HEK293 (cell line): ENCODE measurements at regions not wholly inside any gene's neighbourhood (a gene's known extent, or its start where the extent isn't known, plus 50 kb on each side); places are given as distances from the start of the nearest gene placed in this dataset.
"Not testable (repeated sequence)": the region's sequence is repeated elsewhere in the genome, so short reads cannot be mapped to it uniquely, and the experiment has no call there.

ENCODE experiments used
- CTCF ChIP-seq: fragments of 450-650 bp; formaldehyde crosslinking; IDR thresholded peaks from 2 replicates; pipeline ENCODE4 v1.5.1; 2016; ENCODE audit warnings: missing biosample characterization, missing genetic modification characterization
- MZF1 ChIP-seq: fragments of 450-650 bp; formaldehyde crosslinking; IDR thresholded peaks from 2 replicates; pipeline ENCODE4 v1.5.1; 2017; ENCODE audit warnings: missing biosample characterization, missing genetic modification characterization, borderline replicate concordance
- ZNF10 ChIP-seq: fragments of 450-650 bp; formaldehyde crosslinking; IDR thresholded peaks from 2 replicates; pipeline ENCODE4 v1.5.1; 2017; ENCODE audit warnings: missing biosample characterization, missing genetic modification characterization
- ZNF549 ChIP-seq: fragments of 450-650 bp; IDR thresholded peaks from 2 replicates; pipeline ENCODE4 v1.5.1; 2018; ENCODE audit warnings: missing biosample characterization, missing genetic modification characterization, mild to moderate bottlenecking, inconsistent platforms, moderate library complexity
- ZNF670 ChIP-seq: fragments of 450-650 bp; formaldehyde crosslinking; IDR thresholded peaks from 2 replicates; pipeline ENCODE4 v1.5.1; 2016; ENCODE audit warnings: missing biosample characterization, missing genetic modification characterization, low read depth

GRCh38 chr7:32654549-32654948 lies 159.3 kb downstream of the AVL9 start:
- not testable (repeated sequence) for TF ChIP-seq CTCF (tag by site-specific recombination); ZNF10 (tag by site-specific recombination); ZNF670; ZNF549; MZF1 (tag by site-specific recombination)
